ENCODE measurements at regions not wholly inside any gene's neighbourhood (a gene's known extent, or its start where the extent isn't known, plus 50 kb on each side); places are given as distances from the start of the nearest gene placed in this dataset.

DNA sequence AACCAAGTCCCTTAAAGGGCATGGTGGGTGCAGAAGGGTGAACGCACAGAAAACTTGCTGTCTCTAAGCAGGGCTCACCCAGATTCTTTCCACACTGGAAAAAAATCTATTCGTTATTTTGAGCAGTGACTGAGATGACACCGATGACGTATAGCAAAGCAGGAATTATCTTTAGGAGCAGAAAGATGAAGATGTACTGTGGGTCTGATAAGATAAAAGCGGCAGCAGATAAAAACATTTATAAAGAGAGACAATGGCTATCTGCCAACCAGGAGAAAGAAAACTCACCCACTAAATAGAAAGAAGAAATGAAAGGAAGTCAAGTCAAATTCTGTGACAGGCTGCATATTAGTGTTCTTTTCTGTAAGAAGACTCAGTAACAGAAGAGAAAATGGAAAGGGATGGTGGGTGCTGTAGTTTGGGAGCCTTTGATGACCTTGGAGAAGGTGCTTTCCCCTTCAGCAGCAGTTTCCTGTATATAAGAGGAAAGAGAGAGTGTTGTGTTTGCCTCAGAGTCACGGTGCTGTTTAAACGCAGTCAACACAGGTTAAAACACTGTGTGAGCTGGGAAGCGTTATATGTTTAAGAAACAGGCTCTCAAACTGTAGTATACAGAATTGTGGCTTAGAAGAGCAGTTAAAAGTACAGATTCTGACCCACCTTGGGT is 111.6 kb downstream of the AQP9 start:
- TF ChIP-seq, protein P1, sequence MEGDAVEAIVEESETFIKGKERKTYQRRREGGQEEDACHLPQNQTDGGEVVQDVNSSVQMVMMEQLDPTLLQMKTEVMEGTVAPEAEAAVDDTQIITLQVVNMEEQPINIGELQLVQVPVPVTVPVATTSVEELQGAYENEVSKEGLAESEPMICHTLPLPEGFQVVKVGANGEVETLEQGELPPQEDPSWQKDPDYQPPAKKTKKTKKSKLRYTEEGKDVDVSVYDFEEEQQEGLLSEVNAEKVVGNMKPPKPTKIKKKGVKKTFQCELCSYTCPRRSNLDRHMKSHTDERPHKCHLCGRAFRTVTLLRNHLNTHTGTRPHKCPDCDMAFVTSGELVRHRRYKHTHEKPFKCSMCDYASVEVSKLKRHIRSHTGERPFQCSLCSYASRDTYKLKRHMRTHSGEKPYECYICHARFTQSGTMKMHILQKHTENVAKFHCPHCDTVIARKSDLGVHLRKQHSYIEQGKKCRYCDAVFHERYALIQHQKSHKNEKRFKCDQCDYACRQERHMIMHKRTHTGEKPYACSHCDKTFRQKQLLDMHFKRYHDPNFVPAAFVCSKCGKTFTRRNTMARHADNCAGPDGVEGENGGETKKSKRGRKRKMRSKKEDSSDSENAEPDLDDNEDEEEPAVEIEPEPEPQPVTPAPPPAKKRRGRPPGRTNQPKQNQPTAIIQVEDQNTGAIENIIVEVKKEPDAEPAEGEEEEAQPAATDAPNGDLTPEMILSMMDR (IDR thresholded peaks at IDR 0.05; ENCODE audit: low read depth, low read length) = no peak

DNA sequence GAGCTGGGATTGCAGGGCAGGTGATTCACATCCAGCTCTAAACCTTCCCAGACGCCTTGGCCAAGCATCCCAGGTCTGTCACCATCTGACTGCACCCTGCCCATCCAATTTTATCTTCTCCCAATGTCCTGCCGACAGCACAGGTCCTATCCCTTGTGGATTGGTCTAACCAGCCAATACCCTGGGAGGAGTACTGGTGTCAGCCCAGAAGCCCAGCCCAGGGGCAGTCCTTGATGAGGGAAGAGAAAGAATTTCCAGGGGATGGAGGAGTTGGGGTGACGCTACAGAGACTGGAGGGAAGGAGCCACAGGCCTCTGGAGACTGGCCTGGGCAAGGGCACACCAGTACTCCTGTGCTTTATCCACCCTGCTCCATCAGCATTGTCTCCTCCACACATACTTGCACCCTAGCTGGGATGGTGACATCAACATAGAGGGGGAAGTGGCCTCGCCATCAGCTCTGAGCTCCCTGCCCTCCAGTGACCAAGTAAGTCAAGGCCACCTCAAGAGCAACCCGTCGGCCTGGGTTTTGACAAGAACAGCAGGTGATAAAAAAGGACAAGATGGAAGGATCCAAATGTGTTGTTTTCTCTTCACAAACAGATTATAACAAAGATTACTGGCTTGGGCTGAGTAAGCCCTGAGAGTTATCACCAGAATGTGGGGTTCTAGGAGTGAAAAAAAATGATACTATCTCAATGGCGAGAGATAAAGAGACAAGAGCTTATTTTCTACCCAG is 114.6 kb downstream of the AQP9 start:
- TF ChIP-seq, protein P1 (IDR thresholded peaks at IDR 0.05; ENCODE audit: low read depth, low read length) = no peak

More for the DNA sequence above, 111.6 kb downstream of the AQP9 start:
- DNase-seq (ENCODE audit: extremely low read depth, low read depth) = no peak

DNA sequence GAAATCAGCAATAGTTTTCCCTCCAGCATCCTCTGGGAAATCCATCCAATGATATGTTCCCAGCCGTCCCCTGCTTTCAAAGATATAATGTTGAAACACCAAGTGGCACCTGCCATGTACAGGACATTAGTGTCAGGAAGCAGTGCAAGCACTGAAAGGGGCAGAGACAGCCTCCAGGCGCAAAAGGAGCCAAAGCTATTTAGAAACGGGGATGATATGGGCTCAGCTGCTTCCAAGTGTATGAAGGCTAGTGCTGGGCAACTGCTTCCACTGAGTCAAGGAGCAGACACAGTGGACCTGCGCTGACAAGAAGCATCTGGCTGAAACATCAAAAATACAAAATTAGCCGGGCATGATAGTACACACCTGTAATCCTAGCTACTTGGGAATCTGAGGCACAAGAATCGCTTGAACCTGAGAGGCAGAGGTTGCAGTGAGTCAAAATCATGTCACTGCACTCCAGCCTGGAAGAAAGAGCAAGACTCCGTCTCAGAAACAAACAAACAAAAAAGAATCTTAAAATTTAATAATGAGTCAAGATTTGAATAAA is 119.7 kb downstream of the AQP9 start:
- TF ChIP-seq, protein P1 (IDR thresholded peaks at IDR 0.05; ENCODE audit: low read depth, low read length) = no peak
- DNase-seq (ENCODE audit: extremely low read depth, low read depth) = no peak

More for the DNA sequence above, 114.6 kb downstream of the AQP9 start:
- DNase-seq (ENCODE audit: extremely low read depth, low read depth) = no peak

DNA sequence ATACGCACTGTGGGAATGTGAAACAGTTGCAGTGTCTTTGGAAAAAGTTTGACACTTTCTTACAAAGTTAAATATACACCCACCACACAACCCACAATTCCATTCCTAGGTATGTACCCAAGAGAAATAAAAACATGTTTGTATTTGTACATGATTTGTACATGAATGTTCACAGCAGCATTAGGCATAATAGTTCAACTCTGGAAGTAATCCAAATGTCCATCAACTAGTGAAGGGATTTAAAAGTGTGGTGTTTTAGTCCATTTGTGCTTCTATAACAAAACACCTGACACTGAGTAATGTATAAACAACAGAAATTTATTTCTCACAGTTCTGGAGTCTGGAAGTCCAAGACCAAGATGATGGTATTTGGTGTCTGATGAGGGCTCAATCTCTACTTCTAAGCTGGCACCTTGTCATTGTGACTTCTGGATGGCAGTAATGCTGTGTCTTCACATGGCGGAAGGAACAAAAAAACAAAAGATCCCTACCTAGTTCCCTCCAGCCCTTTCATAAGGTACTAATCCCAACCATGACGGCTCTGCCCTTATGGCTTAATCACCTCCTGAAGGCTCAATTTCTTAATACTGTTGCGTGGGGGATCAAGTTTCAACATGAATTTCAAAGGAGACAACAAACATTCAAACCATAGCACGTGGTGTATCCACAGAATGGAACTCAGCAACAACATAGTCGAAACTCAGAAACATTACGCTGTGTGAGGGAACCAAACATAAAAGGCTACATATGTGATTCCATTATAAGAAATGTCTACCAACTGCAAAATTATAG is 120.5 kb downstream of the AQP9 start:
- DNase-seq (ENCODE audit: extremely low read depth, low read depth) = no peak
- TF ChIP-seq, protein P1 (IDR thresholded peaks at IDR 0.05; ENCODE audit: low read depth, low read length) = no peak

DNA sequence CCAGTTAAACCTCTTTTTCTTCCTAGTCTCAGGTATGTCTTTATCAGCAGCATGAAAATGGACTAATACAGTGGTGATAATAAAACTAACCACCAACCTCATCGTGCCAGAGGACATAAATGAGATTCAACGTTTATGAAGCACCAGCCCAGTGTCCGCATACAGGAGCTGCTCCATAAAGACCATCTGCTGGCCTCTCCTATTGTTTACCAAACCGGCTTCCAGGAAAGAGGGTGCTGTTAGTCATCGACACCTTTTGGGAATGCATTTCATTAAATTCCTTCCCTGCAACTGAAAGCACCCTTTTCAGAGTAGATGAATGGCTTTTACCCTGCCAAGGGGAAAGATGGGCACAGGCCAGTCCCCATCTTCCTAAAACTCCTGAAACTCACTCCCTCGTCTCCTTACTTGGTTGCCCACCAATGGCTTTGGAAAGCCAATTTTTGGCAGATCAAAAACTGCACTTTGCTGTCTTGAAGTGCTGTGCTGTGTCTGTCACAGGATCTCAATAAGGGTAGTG is 122.1 kb downstream of the AQP9 start:
- TF ChIP-seq, protein P1 (IDR thresholded peaks at IDR 0.05; ENCODE audit: low read depth, low read length) = no peak
- DNase-seq (ENCODE audit: extremely low read depth, low read depth) = no peak

DNA sequence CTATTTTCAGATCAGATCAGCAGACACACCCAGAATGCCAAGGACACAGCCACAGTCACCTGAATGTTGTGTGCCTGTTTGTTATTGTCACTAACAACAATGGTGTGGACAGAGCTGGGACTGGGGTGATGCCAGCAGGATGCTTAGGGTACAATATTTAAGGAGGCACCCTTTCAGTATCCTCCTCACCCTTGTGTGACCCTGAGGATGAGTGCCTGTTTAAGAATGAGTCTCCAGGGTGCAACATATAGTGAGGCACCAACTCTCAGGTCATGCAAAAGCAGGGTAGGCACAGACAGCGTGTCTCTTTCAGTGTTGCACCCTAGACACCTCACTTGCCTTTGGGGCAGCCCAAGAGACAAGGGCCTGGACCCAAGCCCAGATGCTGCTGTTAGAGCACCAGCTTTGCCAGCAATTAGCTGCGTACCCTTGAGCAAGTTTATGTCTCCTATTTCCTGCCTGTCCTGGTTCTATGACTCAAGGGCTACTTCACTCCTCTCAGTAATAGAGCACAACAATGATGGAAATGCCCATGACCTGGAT is 122.6 kb downstream of the AQP9 start:
- DNase-seq (ENCODE audit: extremely low read depth, low read depth) = peak; percentile 18

More for the DNA sequence above, 122.6 kb downstream of the AQP9 start:
- TF ChIP-seq, protein P1 (IDR thresholded peaks at IDR 0.05; ENCODE audit: low read depth, low read length) = no peak
